ENCODE measurements at regions not wholly inside any gene's neighbourhood (a gene's known extent, or its start where the extent isn't known, plus 50 kb on each side); places are given as distances from the start of the nearest gene placed in this dataset.

GRCh38 chr12:128137140-128137539 lies 129.8 kb upstream of the TMEM132C start:
- DNase-seq (ENCODE audit: extremely low read depth, low read depth), result no peak
- TF ChIP-seq, protein P1, sequence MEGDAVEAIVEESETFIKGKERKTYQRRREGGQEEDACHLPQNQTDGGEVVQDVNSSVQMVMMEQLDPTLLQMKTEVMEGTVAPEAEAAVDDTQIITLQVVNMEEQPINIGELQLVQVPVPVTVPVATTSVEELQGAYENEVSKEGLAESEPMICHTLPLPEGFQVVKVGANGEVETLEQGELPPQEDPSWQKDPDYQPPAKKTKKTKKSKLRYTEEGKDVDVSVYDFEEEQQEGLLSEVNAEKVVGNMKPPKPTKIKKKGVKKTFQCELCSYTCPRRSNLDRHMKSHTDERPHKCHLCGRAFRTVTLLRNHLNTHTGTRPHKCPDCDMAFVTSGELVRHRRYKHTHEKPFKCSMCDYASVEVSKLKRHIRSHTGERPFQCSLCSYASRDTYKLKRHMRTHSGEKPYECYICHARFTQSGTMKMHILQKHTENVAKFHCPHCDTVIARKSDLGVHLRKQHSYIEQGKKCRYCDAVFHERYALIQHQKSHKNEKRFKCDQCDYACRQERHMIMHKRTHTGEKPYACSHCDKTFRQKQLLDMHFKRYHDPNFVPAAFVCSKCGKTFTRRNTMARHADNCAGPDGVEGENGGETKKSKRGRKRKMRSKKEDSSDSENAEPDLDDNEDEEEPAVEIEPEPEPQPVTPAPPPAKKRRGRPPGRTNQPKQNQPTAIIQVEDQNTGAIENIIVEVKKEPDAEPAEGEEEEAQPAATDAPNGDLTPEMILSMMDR (IDR thresholded peaks at IDR 0.05; ENCODE audit: low read depth, low read length, missing control alignments), result no peak
- H3K4me3 ChIP-seq (replicated peaks; ENCODE audit: low read depth, low read length), result no peak overlapping the region

GRCh38 chr12:128138125-128138524 lies 128.8 kb upstream of the TMEM132C start:
- DNase-seq (ENCODE audit: extremely low read depth, low read depth), result no peak
- TF ChIP-seq, protein P1 (IDR thresholded peaks at IDR 0.05; ENCODE audit: low read depth, low read length, missing control alignments), result no peak
- no peak overlapping the region for H3K4me3 ChIP-seq (replicated peaks; ENCODE audit: low read depth, low read length)

GRCh38 chr12:128140551-128140950 lies 126.4 kb upstream of the TMEM132C start:
- TF ChIP-seq, protein P1 (IDR thresholded peaks at IDR 0.05; ENCODE audit: low read depth, low read length, missing control alignments), result no peak
- DNase-seq (ENCODE audit: extremely low read depth, low read depth), result no peak
- H3K4me3 ChIP-seq (replicated peaks; ENCODE audit: low read depth, low read length), result no peak overlapping the region

DNA sequence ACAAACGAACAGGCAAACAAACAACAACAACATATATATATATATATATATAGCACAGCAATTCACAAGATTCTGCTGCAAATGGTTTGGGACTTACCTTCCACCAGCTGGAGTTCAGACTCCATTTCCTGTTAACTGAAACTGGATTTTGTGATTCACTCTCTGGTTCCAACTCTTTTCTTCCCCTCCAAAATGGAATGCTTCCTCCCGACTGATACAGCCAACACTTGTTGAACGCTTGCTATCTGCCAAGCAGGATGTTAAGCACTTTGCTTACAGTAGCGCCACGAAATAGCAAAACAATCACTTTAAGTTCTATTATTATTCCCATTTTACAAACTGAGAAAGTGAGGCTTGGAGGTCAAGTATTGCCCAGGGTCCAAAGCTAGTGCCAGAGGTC lies 116.0 kb upstream of the TMEM132C start:
- no peak for DNase-seq (ENCODE audit: extremely low read depth, low read depth)
- TF ChIP-seq, protein P1 (IDR thresholded peaks at IDR 0.05; ENCODE audit: low read depth, low read length, missing control alignments), result no peak
- H3K4me3 ChIP-seq (replicated peaks; ENCODE audit: low read depth, low read length), result no peak overlapping the region

GRCh38 chr12:128155571-128155970 lies 111.4 kb upstream of the TMEM132C start:
- TF ChIP-seq, protein P1 (IDR thresholded peaks at IDR 0.05; ENCODE audit: low read depth, low read length, missing control alignments), result no peak
- DNase-seq (ENCODE audit: extremely low read depth, low read depth), result no peak

DNA sequence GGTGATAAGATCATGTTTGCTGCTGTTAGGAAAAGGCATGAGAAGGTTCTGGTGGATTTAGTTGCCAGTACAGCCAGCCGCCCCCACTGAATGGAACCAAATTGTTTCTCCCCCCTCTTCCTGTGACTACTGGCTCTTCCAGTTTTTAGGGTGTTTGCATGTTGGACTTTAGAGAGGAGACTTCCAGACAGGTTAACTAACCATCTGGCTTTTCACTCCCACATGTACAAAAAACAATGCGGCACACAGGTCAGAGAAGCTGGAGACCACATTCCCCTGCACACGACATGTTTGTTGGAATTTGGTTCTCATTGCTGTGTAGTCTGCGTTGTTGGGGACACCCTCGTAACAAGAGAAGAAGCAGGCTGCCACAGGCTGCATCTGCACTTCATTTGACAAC lies 103.9 kb upstream of the TMEM132C start:
- TF ChIP-seq, protein P1 (IDR thresholded peaks at IDR 0.05; ENCODE audit: low read depth, low read length, missing control alignments), result no peak
- DNase-seq (ENCODE audit: extremely low read depth, low read depth), result no peak
- no peak overlapping the region for H3K4me3 ChIP-seq (replicated peaks; ENCODE audit: low read depth, low read length)

More at GRCh38 chr12:128155571-128155970, 111.4 kb upstream of the TMEM132C start:
- no peak overlapping the region for H3K4me3 ChIP-seq (replicated peaks; ENCODE audit: low read depth, low read length)

- TF ChIP-seq, protein P1 (IDR thresholded peaks at IDR 0.05; ENCODE audit: low read depth, low read length, missing control alignments), result no peak
- no peak for DNase-seq (ENCODE audit: extremely low read depth, low read depth)
- H3K4me3 ChIP-seq (replicated peaks; ENCODE audit: low read depth, low read length), result no peak overlapping the region
These were observed 102.4 kb upstream of the TMEM132C start for GRCh38 chr12:128164533-128164932.
